ENCODE measurements at regions not wholly inside any gene's neighbourhood (a gene's known extent, or its start where the extent isn't known, plus 50 kb on each side); places are given as distances from the start of the nearest gene placed in this dataset.

DNA sequence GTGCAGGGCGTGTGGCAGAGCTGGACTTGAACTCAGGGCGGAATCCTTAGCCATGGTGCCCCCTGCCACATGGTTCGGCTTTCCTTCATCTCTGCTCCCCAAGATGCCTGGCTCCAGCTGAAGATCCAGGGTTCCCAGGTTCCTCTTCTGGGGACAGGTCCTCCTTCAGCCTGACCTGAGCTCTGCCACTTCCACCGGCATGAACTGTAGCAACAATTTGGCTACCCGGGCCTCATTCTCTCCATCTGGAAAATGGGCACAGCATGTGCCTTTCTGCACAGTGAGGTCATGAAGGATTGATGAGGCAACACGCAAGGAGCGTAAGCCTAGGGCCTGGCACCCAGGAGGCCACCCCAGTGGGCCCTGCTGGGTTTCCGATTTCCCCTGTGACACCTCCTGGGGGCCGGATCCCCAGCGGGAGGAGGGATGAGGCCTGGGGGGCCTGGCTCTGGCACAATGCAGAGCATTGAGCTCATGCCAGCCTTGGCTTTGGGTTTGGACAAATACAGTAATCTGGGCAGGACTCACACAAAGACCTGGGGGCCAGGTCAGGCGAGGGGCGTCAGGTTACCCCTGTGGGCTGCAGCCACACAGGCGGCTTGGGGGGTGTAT lies 74.0 kb downstream of the CEBPB start:
- no peak for DNase-seq (ENCODE audit: low spot score)
- no peak overlapping the region for H3K4me3 Mint-ChIP-seq
- no peaks in the 10 kb centered on the region for H3K9me3 Mint-ChIP-seq
- peak overlapping the region in 1 of 2 donors; percentile 24 for H3K27ac Mint-ChIP-seq
- ATAC-seq: no peak
- no peaks in the 10 kb centered on the region for H3K36me3 Mint-ChIP-seq
- peaks cover 0 to 2% of the 10 kb centered on the region in 2 donors for H3K27me3 Mint-ChIP-seq
- H3K4me1 Mint-ChIP-seq (ENCODE audit: low read depth in 2 of 2): peaks cover 18 to 32% of the 10 kb centered on the region in 2 donors

DNA sequence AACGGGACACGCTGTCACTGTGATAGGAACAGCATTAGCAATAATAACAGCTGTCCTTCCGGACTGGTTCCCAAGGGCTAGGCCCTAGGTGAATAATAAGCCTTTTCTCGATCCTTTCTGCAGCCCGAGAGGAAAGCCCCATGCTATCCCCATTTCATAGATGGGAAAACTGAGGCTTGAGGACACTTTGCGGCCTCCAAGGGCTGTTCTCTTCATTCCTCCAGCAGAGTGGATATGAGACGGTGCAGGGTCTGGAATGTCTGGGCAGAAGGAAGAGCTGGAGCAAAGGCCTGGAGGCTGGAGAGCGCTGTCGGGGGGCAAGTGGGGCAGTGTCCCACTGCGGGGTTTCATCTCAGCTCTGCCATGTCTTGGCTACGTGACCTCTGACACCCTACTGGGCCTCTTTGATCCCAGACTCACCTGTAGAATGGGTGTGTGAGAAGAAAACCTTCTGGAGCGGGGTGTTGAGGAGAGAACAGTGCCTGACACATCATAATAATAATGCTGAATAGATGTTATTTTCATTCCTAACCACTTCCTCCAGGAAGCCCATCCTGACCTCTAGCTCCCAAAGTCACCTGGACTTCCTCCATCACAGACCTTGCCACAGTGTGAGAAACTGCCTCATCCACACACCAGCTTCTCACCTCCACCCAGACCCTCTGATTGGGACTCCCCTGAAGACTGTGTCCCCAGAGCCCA lies 74.8 kb downstream of the CEBPB start:
- no peak for DNase-seq (ENCODE audit: low spot score)
- Mint-ChIP-seq H3K27ac (peak overlapping the region; percentile 24 to 85), H3K4me3 (no peak overlapping the region), H3K27me3 (peaks cover 0 to 2% of the 10 kb centered on the region in 2 donors), H3K9me3 (no peaks in the 10 kb centered on the region), H3K4me1 (ENCODE audit: low read depth in 2 of 2) (peaks cover 11 to 26% of the 10 kb centered on the region in 2 donors), H3K36me3 (no peaks in the 10 kb centered on the region)
- no peak for ATAC-seq

DNA sequence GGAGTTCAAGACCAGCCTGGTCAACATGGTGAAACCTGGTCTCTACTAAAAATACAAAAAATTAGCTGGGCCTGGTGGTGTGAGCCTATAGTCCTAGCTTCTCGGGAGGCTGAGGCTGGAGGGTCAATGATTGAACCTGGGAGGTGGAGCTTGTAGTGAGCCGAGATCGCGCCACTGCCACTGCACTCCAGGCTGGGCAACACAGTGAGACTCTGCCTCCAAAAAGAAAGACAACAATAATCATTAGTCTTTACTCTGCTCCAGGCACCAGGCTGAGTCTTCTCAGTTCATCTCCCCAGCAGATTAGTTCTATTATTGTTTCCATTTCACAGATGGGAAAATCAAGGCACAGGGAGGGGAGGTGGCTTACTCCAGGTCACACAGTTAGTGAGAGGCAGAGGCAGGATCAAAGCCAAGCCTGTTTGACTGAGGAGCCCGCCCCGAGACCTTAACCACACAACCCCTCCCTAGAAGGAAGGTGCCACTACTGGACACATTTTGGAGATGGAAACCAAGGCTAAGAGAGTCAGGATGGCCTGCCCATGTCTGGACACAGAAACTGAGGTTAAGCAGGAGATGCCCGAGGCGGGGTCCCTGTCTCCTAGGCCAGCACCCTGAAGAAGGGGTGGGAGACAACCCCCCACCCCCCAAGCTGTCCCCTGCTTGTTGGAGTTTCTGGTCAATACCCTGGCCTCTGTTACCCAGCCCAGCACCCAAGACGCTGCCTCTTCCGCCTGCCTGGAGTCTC lies 75.8 kb downstream of the CEBPB start:
- no peak overlapping the region for H3K4me3 Mint-ChIP-seq

DNA sequence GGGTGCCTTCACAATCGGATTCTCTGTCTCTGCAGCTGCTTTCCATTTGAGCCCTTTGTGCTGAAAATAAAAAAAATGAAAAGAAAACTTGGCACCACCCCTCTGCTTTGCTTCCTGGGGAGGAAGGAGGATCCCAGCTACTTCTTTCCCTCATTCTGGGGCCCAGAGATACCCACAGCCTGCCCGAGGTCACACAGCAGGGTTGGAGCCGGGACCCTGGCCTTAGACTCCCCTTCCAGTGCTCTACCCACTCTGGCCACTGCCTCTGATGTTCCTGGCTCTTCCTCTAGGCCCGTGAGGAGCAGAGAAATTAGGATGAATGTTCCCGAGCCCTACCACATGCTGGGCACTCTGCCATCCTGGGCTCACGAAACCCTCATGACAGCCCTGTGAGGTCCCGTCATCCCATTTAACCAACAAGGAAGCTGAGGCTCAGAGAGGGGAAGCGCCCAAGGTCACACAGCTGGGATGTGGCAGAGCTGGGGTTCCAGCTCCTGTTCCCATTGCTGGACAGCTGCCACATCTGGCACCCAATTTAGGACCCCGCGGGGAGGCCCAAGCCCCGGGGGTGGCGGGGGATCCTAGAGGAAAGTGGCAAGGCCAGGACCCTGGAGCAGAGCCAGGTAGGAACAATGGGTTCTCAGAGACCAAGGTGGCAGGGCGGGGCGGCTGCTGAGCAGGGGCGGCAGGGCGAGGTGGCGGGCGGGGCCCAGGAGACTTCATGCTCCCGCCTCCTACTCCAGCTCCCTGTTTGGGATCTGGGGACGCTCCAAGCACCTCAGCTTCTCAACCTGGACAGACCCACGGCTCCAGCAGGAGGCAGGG lies 76.6 kb downstream of the CEBPB start:
- DNase-seq (ENCODE audit: low spot score) (no peak), ATAC-seq (no peak)
- Mint-ChIP-seq H3K27me3 (peaks cover 13 to 14% of the 10 kb centered on the region in 2 donors), H3K4me1 (ENCODE audit: low read depth in 2 of 2) (peaks cover 13 to 27% of the 10 kb centered on the region in 2 donors), H3K4me3 (no peak overlapping the region), H3K36me3 (no peaks in the 10 kb centered on the region), H3K9me3 (no peaks in the 10 kb centered on the region), H3K27ac (peak overlapping the region in 1 of 2 donors; percentile 69)

More for the DNA sequence above, 75.8 kb downstream of the CEBPB start:
- Mint-ChIP-seq H3K4me1 (ENCODE audit: low read depth in 2 of 2) (peaks cover 11 to 26% of the 10 kb centered on the region in 2 donors), H3K36me3 (no peaks in the 10 kb centered on the region), H3K27me3 (peaks cover 10 to 12% of the 10 kb centered on the region in 2 donors), H3K9me3 (no peaks in the 10 kb centered on the region), H3K27ac (peak overlapping the region; percentile 24 to 85)
- ATAC-seq: no peak
- no peak for DNase-seq (ENCODE audit: low spot score)

DNA sequence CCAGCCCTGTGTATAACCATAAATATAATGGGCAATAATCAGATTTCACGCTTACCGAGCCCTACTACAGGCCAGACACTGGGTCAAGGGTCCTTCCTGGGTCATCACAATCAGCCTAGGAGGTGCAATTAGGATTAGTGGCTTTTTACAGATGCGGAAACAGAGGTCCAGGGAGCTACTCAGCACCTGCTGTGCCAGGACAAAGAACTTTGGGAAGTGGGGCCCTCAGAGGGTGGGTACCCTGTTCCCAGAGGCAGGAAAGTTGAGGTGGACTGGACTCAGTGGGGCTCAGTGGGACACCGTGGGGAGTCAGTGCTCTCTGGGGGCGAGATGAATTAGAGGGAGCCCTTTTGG lies 77.2 kb downstream of the CEBPB start:
- H3K9me3 Mint-ChIP-seq: no peaks in the 10 kb centered on the region

DNA sequence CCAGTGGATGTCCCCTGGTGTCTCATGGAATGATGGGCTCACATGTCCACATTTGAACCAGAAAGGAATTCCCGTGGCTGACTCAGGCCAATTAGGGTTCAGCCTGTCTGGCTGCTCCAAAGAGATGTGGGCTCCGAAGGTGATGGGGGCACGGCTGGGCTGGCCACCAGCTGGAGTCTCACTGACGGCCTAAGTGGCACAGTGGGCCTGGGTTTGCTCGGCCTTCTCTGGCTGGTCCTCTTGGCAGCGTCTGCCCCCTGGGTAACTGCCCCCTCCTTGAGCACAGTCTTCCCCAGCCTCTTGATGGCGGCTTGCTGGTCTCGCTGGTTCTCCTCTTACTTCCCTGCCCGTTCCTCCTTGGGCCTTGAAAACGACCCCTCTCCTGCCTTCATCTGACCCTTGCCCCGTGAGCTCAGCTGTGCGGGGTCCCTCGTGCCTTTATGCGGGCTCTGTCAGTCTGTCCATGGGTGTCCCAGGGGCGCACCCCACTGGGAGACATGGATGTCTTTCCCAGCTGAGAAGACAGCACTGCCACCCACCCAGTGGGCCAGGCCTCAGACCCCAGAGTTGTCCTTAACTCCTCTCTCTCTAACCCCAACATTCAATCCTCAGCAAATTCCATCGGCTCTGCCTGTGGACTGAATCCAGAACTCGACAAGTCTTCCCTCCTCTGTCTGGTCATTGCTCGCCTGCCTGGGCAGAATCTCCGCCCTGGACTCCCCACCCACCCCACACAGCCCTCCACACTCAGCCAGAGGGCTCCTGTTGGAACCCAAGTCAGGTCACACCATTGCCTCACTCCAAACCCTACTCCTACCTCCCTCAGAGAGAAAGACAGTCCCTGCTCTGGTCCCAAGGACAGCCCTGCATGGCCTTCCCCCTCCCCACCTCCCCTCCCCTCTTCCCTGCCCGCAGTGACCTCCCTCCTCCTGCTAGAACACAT lies 78.7 kb downstream of the CEBPB start:
- DNase-seq (ENCODE audit: low spot score): no peak
- H3K27me3 Mint-ChIP-seq: peaks cover 19% of the 10 kb centered on the region in 2 donors
- H3K9me3 Mint-ChIP-seq: no peaks in the 10 kb centered on the region
- peak overlapping the region; percentile 28 to 41 for H3K27ac Mint-ChIP-seq
- no peaks in the 10 kb centered on the region for H3K36me3 Mint-ChIP-seq
- H3K4me1 Mint-ChIP-seq (ENCODE audit: low read depth in 2 of 2): peaks cover 29 to 42% of the 10 kb centered on the region in 2 donors
- no peak overlapping the region for H3K4me3 Mint-ChIP-seq
- ATAC-seq: no peak

More for the DNA sequence above, 77.2 kb downstream of the CEBPB start:
- ATAC-seq (no peak), DNase-seq (ENCODE audit: low spot score) (no peak)
- H3K4me1 Mint-ChIP-seq (ENCODE audit: low read depth in 2 of 2): peaks cover 17 to 30% of the 10 kb centered on the region in 2 donors
- H3K27me3 Mint-ChIP-seq: peaks cover 15 to 18% of the 10 kb centered on the region in 2 donors
- peak overlapping the region in 1 of 2 donors; percentile 69 for H3K27ac Mint-ChIP-seq
- no peak overlapping the region for H3K4me3 Mint-ChIP-seq
- no peaks in the 10 kb centered on the region for H3K36me3 Mint-ChIP-seq

DNA sequence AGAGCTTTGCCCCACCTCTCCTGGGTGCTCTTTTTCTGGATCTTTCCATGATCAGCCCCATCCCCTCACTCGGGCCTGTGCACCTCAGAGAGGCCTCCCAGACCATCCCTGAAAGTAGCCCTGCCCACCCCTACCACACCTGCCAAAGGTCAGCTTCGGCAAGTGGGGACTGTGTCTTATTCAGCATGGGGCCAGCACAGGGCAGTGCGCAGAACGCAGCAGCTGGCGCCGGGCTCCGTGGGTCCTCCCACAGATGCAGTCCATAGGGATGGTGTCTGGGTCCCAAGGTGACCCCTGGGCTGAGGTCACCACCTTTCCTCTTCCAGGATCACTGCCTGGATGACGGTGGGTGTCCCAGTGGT lies 79.4 kb downstream of the CEBPB start:
- Mint-ChIP-seq H3K36me3 (no peaks in the 10 kb centered on the region), H3K4me3 (no peak overlapping the region)
- ATAC-seq: no peak

DNA sequence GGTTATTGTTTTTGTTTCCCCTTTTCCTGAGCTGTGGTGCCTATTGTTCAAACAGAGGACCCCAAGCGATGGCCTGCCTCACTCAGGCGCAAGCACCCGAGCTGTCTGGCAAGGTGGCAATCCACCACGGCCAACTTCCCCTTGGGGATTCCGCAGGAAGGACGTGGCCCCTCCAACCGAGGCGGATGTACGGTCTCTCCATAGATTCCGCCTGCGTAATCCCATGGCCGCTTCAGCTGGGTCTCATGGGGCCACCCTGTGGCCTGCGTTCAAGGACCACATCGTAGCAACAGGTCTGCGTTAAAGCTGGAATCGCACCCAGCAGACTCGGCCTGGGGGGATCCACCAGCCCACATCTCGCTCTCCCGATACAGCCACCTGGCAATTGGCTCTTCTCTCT lies 79.9 kb downstream of the CEBPB start:
- H3K4me3 Mint-ChIP-seq: no peak overlapping the region
- peak overlapping the region; percentile 60 to 82 for H3K27ac Mint-ChIP-seq
- H3K27me3 Mint-ChIP-seq: peaks cover 19 to 21% of the 10 kb centered on the region in 2 donors
- DNase-seq (ENCODE audit: low spot score) (peak; percentile 72), ATAC-seq (peak; percentile 25 to 62)
- peaks cover 36 to 52% of the 10 kb centered on the region in 2 donors for H3K4me1 Mint-ChIP-seq (ENCODE audit: low read depth in 2 of 2)
- H3K36me3 Mint-ChIP-seq: no peaks in the 10 kb centered on the region
- no peaks in the 10 kb centered on the region for H3K9me3 Mint-ChIP-seq

More for the DNA sequence above, 79.4 kb downstream of the CEBPB start:
- no peak for DNase-seq (ENCODE audit: low spot score)
- Mint-ChIP-seq H3K9me3 (no peaks in the 10 kb centered on the region), H3K27me3 (peaks cover 19 to 21% of the 10 kb centered on the region in 2 donors), H3K27ac (no peak overlapping the region), H3K4me1 (ENCODE audit: low read depth in 2 of 2) (peaks cover 35 to 49% of the 10 kb centered on the region in 2 donors)

- Mint-ChIP-seq H3K4me1 (ENCODE audit: low read depth in 2 of 2) (peaks cover 42 to 53% of the 10 kb centered on the region in 2 donors), H3K27me3 (peaks cover 19 to 21% of the 10 kb centered on the region in 2 donors), H3K36me3 (no peaks in the 10 kb centered on the region), H3K4me3 (no peak overlapping the region), H3K9me3 (no peaks in the 10 kb centered on the region), H3K27ac (peak overlapping the region; percentile 60 to 82)
- ATAC-seq (no peak), DNase-seq (ENCODE audit: low spot score) (no peak)
Observed at GRCh38 chr20:50271176-50271575, 80.5 kb downstream of the CEBPB start.

- Mint-ChIP-seq H3K9me3 (no peaks in the 10 kb centered on the region), H3K36me3 (no peaks in the 10 kb centered on the region), H3K27ac (peak overlapping the region; percentile 60 to 82), H3K4me1 (ENCODE audit: low read depth in 2 of 2) (peaks cover 42 to 53% of the 10 kb centered on the region in 2 donors), H3K4me3 (no peak overlapping the region), H3K27me3 (peaks cover 19 to 21% of the 10 kb centered on the region in 2 donors)
- ATAC-seq (no peak), DNase-seq (ENCODE audit: low spot score) (no peak)
Observed at GRCh38 chr20:50271612-50272011, 81.0 kb downstream of the CEBPB start.

- Mint-ChIP-seq H3K9me3 (no peaks in the 10 kb centered on the region), H3K36me3 (no peaks in the 10 kb centered on the region), H3K4me1 (ENCODE audit: low read depth in 2 of 2) (peaks cover 42 to 55% of the 10 kb centered on the region in 2 donors), H3K27ac (peak overlapping the region; percentile 17 to 60), H3K27me3 (peaks cover 23 to 25% of the 10 kb centered on the region in 2 donors), H3K4me3 (no peak overlapping the region)
- no peak for ATAC-seq
- DNase-seq (ENCODE audit: low spot score): no peak
Observed at GRCh38 chr20:50272030-50272723, 81.5 kb downstream of the CEBPB start.
